Colonic mucosa (tissue), 4 donors: ENCODE measurements at regions not wholly inside any gene's neighbourhood (a gene's known extent, or its start where the extent isn't known, plus 50 kb on each side); places are given as distances from the start of the nearest gene placed in this dataset.

Experiments
- DNase-seq: peaks from one replicate; pipeline ENCODE4 v3.0.0-alpha.2; 2020
- H3K27ac ChIP-seq: fragments of 200-600 bp; one replicate; pipeline ENCODE4 v1.8.0; 2021
- H3K27me3 ChIP-seq: fragments of 200-600 bp; one replicate; pipeline ENCODE4 v1.8.0; 2021
- H3K36me3 ChIP-seq: fragments of 200-600 bp; one replicate; pipeline ENCODE4 v1.8.0; 2021
- H3K4me1 ChIP-seq: fragments of 200-600 bp; one replicate; pipeline ENCODE4 v1.8.0; 2021; ENCODE audit warnings: mild to moderate bottlenecking
- H3K4me3 ChIP-seq: fragments of 200-600 bp; one replicate; pipeline ENCODE4 v1.8.0; 2021
- H3K9ac ChIP-seq, 2 donors: one replicate each; pipeline ENCODE4 v1.7.0; 2013; ENCODE audit warnings: control low read depth in 2 of 2, low read depth in 2 of 2, low read length in 2 of 2
- H3K9me3 ChIP-seq: fragments of 200-600 bp; one replicate; pipeline ENCODE4 v1.8.0; 2021
- intact Hi-C: fragments of 100-400 bp; cut with DNase I; formaldehyde crosslinking; loops from one replicate; pipeline ENCODE4 v1.14.1; 2022
- TF ChIP-seq, protein P1 (sequence below): fragments of 200-600 bp; IDR thresholded peaks from one replicate; pipeline ENCODE4 v1.8.0; 2022; ENCODE audit warnings: antibody characterized with exemption, mild to moderate bottlenecking
- donor health status: healthy.
- donor health status: DM: no; HTN: no; CAD: no.
- donor health status: DM: no; HTN: no; CAD: no.

DNA sequence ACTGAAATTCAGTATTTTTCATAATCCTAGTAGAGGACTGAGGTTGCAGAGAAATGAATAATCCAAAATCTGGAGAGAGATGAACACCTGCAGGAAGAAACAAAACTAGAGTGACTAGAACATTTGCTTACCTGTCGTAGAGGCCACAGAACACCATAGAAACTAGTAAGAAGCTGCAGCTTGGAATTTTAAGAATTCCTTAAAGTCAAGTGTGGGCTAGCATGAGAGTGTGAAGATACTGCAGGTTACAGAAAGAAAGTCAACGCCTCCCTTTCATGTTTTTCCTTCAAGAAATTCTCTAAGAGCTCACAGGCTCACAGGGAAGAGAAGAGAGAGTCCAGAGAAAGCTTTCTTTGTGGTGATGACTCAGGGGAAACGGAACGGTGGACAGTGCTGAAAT is 633.7 kb downstream of the LRRIQ3 start:
- Histone ChIP-seq H3K27me3 (no peaks in the 10 kb centered on the region), H3K4me1 (no peaks in the 10 kb centered on the region), H3K9ac (no peak overlapping the region), H3K36me3 (no peaks in the 10 kb centered on the region), H3K27ac (no peak overlapping the region), H3K4me3 (no peak overlapping the region), H3K9me3 (no peaks in the 10 kb centered on the region)
- intact Hi-C loops = no loop called here
- no peak for DNase-seq
- TF ChIP-seq, protein P1, sequence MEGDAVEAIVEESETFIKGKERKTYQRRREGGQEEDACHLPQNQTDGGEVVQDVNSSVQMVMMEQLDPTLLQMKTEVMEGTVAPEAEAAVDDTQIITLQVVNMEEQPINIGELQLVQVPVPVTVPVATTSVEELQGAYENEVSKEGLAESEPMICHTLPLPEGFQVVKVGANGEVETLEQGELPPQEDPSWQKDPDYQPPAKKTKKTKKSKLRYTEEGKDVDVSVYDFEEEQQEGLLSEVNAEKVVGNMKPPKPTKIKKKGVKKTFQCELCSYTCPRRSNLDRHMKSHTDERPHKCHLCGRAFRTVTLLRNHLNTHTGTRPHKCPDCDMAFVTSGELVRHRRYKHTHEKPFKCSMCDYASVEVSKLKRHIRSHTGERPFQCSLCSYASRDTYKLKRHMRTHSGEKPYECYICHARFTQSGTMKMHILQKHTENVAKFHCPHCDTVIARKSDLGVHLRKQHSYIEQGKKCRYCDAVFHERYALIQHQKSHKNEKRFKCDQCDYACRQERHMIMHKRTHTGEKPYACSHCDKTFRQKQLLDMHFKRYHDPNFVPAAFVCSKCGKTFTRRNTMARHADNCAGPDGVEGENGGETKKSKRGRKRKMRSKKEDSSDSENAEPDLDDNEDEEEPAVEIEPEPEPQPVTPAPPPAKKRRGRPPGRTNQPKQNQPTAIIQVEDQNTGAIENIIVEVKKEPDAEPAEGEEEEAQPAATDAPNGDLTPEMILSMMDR = no peak

- H3K9ac ChIP-seq = no peak overlapping the region
- no peaks in the 10 kb centered on the region for H3K36me3 ChIP-seq
- intact Hi-C loops = no loop called here
- no peak overlapping the region for H3K4me3 ChIP-seq
- H3K27ac ChIP-seq = no peak overlapping the region
- DNase-seq = no peak
- no peaks in the 10 kb centered on the region for H3K9me3 ChIP-seq
- H3K4me1 ChIP-seq = no peaks in the 10 kb centered on the region
- TF ChIP-seq, protein P1 = no peak
- no peaks in the 10 kb centered on the region for H3K27me3 ChIP-seq
Measured at GRCh38 chr1:73556270-73556669, 641.7 kb downstream of the LRRIQ3 start.

- Histone ChIP-seq H3K4me3 (no peak overlapping the region), H3K27me3 (no peaks in the 10 kb centered on the region), H3K4me1 (no peaks in the 10 kb centered on the region), H3K36me3 (no peaks in the 10 kb centered on the region), H3K9me3 (no peaks in the 10 kb centered on the region), H3K9ac (no peak overlapping the region), H3K27ac (no peak overlapping the region)
- TF ChIP-seq, protein P1 = no peak
- no peak for DNase-seq
- intact Hi-C loops = no loop called here
Measured at GRCh38 chr1:73537400-73537799, 660.6 kb downstream of the LRRIQ3 start.

- H3K4me1 ChIP-seq = no peaks in the 10 kb centered on the region
- TF ChIP-seq, protein P1 = no peak
- H3K9me3 ChIP-seq = no peaks in the 10 kb centered on the region
- H3K4me3 ChIP-seq = no peak overlapping the region
- intact Hi-C loops = no loop called here
- H3K27ac ChIP-seq = no peak overlapping the region
- no peak for DNase-seq
- no peak overlapping the region for H3K9ac ChIP-seq
- H3K36me3 ChIP-seq = no peaks in the 10 kb centered on the region
- no peaks in the 10 kb centered on the region for H3K27me3 ChIP-seq
Measured at GRCh38 chr1:73517603-73518191, 680.3 kb downstream of the LRRIQ3 start.

- no peaks in the 10 kb centered on the region for H3K4me1 ChIP-seq
- H3K27ac ChIP-seq = no peak overlapping the region
- no peaks in the 10 kb centered on the region for H3K36me3 ChIP-seq
- TF ChIP-seq, protein P1 = no peak
- H3K9ac ChIP-seq = no peak overlapping the region
- DNase-seq = no peak
- no peaks in the 10 kb centered on the region for H3K9me3 ChIP-seq
- H3K4me3 ChIP-seq = no peak overlapping the region
- no peaks in the 10 kb centered on the region for H3K27me3 ChIP-seq
- intact Hi-C loops = no loop called here
Measured at GRCh38 chr1:73516451-73516850, 681.5 kb downstream of the LRRIQ3 start.
